ENCODE measurements at regions not wholly inside any gene's neighbourhood (a gene's known extent, or its start where the extent isn't known, plus 50 kb on each side); places are given as distances from the start of the nearest gene placed in this dataset.
"Not testable (repeated sequence)": the region's sequence is repeated elsewhere in the genome, so short reads cannot be mapped to it uniquely, and the experiment has no call there.

DNA sequence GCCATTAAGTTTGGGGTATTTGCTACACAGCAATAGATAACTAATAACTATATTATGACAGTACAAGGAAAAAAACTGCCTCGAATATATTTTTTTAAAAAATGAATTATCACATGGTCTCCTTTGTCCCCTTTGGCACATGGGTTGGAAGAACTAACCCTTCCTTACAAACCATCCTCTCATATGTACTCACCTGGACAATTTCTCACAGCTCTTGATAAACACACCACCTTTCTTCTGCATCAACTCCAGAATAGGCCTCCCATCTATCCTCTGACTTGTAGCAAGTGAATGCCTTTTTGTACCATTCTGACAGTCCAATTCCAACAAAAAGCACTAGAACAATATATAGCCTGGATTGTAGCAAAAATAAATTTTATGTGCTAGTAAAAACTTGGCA, 78.7 kb upstream of the LARP1 start:
- no peak for DNase-seq (ENCODE audit: extremely low read depth, insufficient read length)
- no peaks in the 10 kb centered on the region for H3K27me3 ChIP-seq (replicated peaks; ENCODE audit: control insufficient read depth, insufficient read depth, low read length)
- no peak overlapping the region for H3K4me3 ChIP-seq (replicated peaks; ENCODE audit: low read depth, low read length)
- no peak for TF ChIP-seq CTCF (IDR thresholded peaks at IDR 0.05; ENCODE audit: insufficient read depth, low read length, poor library complexity, severe bottlenecking)
- H3K36me3 ChIP-seq (ENCODE audit: control insufficient read depth, insufficient read depth, low read length) = no peaks in the 10 kb centered on the region

DNA sequence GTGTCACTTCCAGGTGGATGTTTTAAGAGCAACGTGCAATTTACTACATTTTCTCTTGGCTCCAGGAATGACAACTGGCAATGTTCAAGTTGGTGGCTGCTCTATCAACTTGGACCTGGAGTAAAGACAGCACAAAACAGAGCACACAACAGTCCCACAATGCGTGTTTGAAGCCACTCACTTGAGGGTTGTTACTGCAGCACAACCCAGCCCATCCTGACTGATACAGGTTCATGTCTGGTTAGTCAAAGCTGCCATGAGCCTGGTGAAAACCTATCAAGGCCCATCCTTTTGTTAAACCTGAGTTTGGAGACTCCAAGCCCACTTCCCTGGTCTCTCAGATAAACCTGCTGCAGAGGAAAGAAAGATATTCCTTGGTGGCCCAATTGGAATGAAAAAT, 81.1 kb upstream of the LARP1 start:
- no peak overlapping the region for H3K4me3 ChIP-seq (replicated peaks; ENCODE audit: low read depth, low read length)
- no peak for DNase-seq (ENCODE audit: extremely low read depth, insufficient read length)
- no peaks in the 10 kb centered on the region for H3K27me3 ChIP-seq (replicated peaks; ENCODE audit: control insufficient read depth, insufficient read depth, low read length)
- no peaks in the 10 kb centered on the region for H3K36me3 ChIP-seq (ENCODE audit: control insufficient read depth, insufficient read depth, low read length)
- TF ChIP-seq CTCF (IDR thresholded peaks at IDR 0.05; ENCODE audit: insufficient read depth, low read length, poor library complexity, severe bottlenecking) = no peak

DNA sequence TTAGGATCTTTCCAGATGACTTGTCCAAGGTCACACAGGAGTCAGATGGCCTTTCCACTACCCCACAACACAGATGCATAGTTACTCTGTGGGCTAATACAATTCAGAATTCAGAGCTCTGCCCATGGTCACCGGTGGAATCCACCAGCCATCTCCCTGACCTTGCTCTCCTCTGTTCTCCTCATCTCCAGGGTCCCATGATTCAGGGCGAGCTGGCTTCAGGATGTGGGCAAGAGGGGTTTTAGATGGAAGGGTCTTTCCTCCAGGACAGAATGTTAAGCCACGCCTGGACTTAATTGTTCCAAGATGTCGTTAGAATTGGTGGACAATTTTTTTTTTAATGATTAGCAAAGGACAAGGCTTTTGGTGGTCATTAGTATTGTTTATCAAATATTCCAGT, 81.7 kb upstream of the LARP1 start:
- Histone ChIP-seq H3K27me3 (replicated peaks; ENCODE audit: control insufficient read depth, insufficient read depth, low read length) (no peaks in the 10 kb centered on the region), H3K36me3 (ENCODE audit: control insufficient read depth, insufficient read depth, low read length) (no peaks in the 10 kb centered on the region), H3K4me3 (replicated peaks; ENCODE audit: low read depth, low read length) (no peak overlapping the region)
- TF ChIP-seq CTCF (IDR thresholded peaks at IDR 0.05; ENCODE audit: insufficient read depth, low read length, poor library complexity, severe bottlenecking) = no peak
- no peak for DNase-seq (ENCODE audit: extremely low read depth, insufficient read length)

- H3K27me3 ChIP-seq (replicated peaks; ENCODE audit: control insufficient read depth, insufficient read depth, low read length); H3K4me3 ChIP-seq (replicated peaks; ENCODE audit: low read depth, low read length); DNase-seq (ENCODE audit: extremely low read depth, insufficient read length): not testable (repeated sequence)
These were observed 85.3 kb upstream of the LARP1 start for GRCh38 chr5:154669913-154670312.

DNA sequence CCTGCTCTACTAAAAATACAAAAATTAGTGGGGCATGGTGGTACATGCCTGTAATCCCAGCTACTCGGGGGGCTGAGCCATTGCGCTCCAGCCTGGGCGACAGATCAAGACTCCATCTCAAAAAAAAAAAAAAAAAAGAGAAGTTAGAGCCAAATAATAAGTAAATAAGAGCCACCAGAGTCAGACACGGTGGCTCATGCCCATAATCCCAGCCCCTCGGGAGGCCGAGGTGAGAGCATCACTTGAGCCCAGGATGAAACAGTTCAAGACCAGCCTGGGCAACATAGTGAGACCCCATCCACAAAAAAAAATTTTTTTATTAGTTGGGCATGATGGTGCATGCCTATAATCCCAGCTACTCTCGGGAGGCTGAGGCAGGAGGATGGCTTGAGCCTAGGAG, 85.8 kb upstream of the LARP1 start:
- no peak for TF ChIP-seq CTCF (IDR thresholded peaks at IDR 0.05; ENCODE audit: insufficient read depth, low read length, poor library complexity, severe bottlenecking)
- Histone ChIP-seq H3K36me3 (ENCODE audit: control insufficient read depth, insufficient read depth, low read length) (no peaks in the 10 kb centered on the region), H3K4me3 (replicated peaks; ENCODE audit: low read depth, low read length) (no peak overlapping the region), H3K27me3 (replicated peaks; ENCODE audit: control insufficient read depth, insufficient read depth, low read length) (no peaks in the 10 kb centered on the region)
- DNase-seq (ENCODE audit: extremely low read depth, insufficient read length) = no peak

More at GRCh38 chr5:154669913-154670312, 85.3 kb upstream of the LARP1 start:
- H3K36me3 ChIP-seq (ENCODE audit: control insufficient read depth, insufficient read depth, low read length) = not testable (repeated sequence)

DNA sequence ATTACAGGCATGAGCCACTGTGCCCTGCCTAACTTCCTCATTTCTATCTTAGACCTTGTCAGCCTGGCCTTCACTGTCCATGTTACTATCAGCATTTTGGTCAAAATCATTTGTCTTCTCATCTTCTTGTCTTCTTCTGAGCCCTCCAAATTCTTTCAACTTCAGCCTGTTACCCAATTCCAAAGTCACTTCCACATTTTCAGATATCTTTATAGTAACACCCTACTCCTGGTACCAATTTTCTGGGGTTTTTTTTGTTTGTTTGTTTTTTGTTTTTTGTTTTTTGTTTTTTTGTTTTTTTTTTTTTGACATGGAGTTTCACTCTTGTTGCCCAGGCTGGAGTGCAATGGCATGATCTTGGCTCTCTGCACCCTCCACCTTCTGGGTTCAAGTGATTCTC, 90.3 kb upstream of the LARP1 start:
- H3K36me3 ChIP-seq (ENCODE audit: control insufficient read depth, insufficient read depth, low read length) = no peaks in the 10 kb centered on the region
- H3K4me3 ChIP-seq (replicated peaks; ENCODE audit: low read depth, low read length) = no peak overlapping the region
- DNase-seq (ENCODE audit: extremely low read depth, insufficient read length) = no peak
- H3K27me3 ChIP-seq (replicated peaks; ENCODE audit: control insufficient read depth, insufficient read depth, low read length) = no peaks in the 10 kb centered on the region
- TF ChIP-seq CTCF (IDR thresholded peaks at IDR 0.05; ENCODE audit: insufficient read depth, low read length, poor library complexity, severe bottlenecking) = no peak

All from GM06990 (cell line).